HAP-1 (cell line): ENCODE measurements at regions not wholly inside any gene's neighbourhood (a gene's known extent, or its start where the extent isn't known, plus 50 kb on each side); places are given as distances from the start of the nearest gene placed in this dataset.
A peak's percentile ranks its signal among the peaks of the same experiment; 100 is the strongest.
"Not testable (repeated sequence)": the region's sequence is repeated elsewhere in the genome, so short reads cannot be mapped to it uniquely, and the experiment has no call there.

Experiments used
- DNase-seq, 2 experiments: peaks; one replicate each; pipeline ENCODE4 v3.0.0-alpha.2; 2016 to 2020; ENCODE audit warnings: low spot score in 2 of 2
- H3K27me3 ChIP-seq: fragments of 250-450 bp; sonication (Bioruptor Pico); 2 replicates; pipeline ENCODE4 v1.5.1; 2020; ENCODE audit warnings: low read depth, mild to moderate bottlenecking, moderate library complexity
- H3K36me3 ChIP-seq: fragments of 250-450 bp; sonication (Bioruptor Pico); replicated peaks from 2 replicates; pipeline ENCODE4 v1.5.1; 2020; ENCODE audit warnings: mild to moderate bottlenecking
- H3K4me1 ChIP-seq: fragments of 250-450 bp; sonication (Bioruptor Pico); 2 replicates; pipeline ENCODE4 v1.5.1; 2020; ENCODE audit warnings: mild to moderate bottlenecking
- H3K4me3 ChIP-seq: fragments of 250-450 bp; sonication (Bioruptor Pico); 2 replicates; pipeline ENCODE4 v1.5.1; 2020; ENCODE audit warnings: mild to moderate bottlenecking, moderate library complexity
- H3K9me3 ChIP-seq: fragments of 250-450 bp; sonication (Bioruptor Pico); 2 replicates; pipeline ENCODE4 v1.5.1; 2020; ENCODE audit warnings: mild to moderate bottlenecking, moderate library complexity
- in situ Hi-C: fragments of 300-500 bp; cut with MboI; formaldehyde crosslinking; loops from 3 replicates; pipeline ENCODE4 v1.14.3; 2020; ENCODE audit warnings: low sequenced_read_pairs, inconsistent platforms, mixed read lengths

GRCh38 chr16:51977506-51977905, 569.4 kb downstream of the TOX3 start:
- H3K4me1 ChIP-seq, in situ Hi-C loops, H3K9me3 ChIP-seq, DNase-seq, H3K27me3 ChIP-seq, H3K36me3 ChIP-seq, H3K4me3 ChIP-seq: not testable (repeated sequence)

- H3K4me3 ChIP-seq: no peak overlapping the region
- H3K27me3 ChIP-seq: no peaks in the 10 kb centered on the region
- H3K9me3 ChIP-seq: no peaks in the 10 kb centered on the region
- H3K36me3 ChIP-seq: no peaks in the 10 kb centered on the region
- DNase-seq: peak in 1 of 2 experiments; percentile 56
- H3K4me1 ChIP-seq: no peaks in the 10 kb centered on the region
- in situ Hi-C loops: no loop called here
Observed at GRCh38 chr16:51971184-51971583, 575.8 kb downstream of the TOX3 start.

GRCh38 chr16:51968749-51969148, 578.2 kb downstream of the TOX3 start:
- no peak overlapping the region for H3K4me3 ChIP-seq
- H3K27me3 ChIP-seq: no peaks in the 10 kb centered on the region
- H3K36me3 ChIP-seq: no peaks in the 10 kb centered on the region
- H3K9me3 ChIP-seq: no peaks in the 10 kb centered on the region
- DNase-seq: no peak
- in situ Hi-C loops: no loop called here
- H3K4me1 ChIP-seq: no peaks in the 10 kb centered on the region

- Histone ChIP-seq H3K9me3 (no peaks in the 10 kb centered on the region), H3K4me1 (no peaks in the 10 kb centered on the region), H3K4me3 (no peak overlapping the region), H3K36me3 (no peaks in the 10 kb centered on the region), H3K27me3 (no peaks in the 10 kb centered on the region)
- no peak for DNase-seq
- in situ Hi-C loops: no loop called here
Observed at GRCh38 chr16:51967646-51968045, 579.3 kb downstream of the TOX3 start.

GRCh38 chr16:51960931-51961330, 586.0 kb downstream of the TOX3 start:
- no peaks in the 10 kb centered on the region for H3K36me3 ChIP-seq
- DNase-seq: no peak
- no peaks in the 10 kb centered on the region for H3K4me1 ChIP-seq
- H3K27me3 ChIP-seq: no peaks in the 10 kb centered on the region
- H3K9me3 ChIP-seq: no peaks in the 10 kb centered on the region
- in situ Hi-C loops: no loop called here
- H3K4me3 ChIP-seq: no peak overlapping the region

- Histone ChIP-seq H3K27me3 (no peaks in the 10 kb centered on the region), H3K36me3 (no peaks in the 10 kb centered on the region), H3K9me3 (no peaks in the 10 kb centered on the region), H3K4me3 (no peak overlapping the region), H3K4me1 (no peaks in the 10 kb centered on the region)
- no peak for DNase-seq
- in situ Hi-C loops: no loop called here
Observed at GRCh38 chr16:51953286-51953985, 593.5 kb downstream of the TOX3 start.

GRCh38 chr16:51952500-51952899, 594.4 kb downstream of the TOX3 start:
- DNase-seq: peak in 1 of 2 experiments; percentile 5
- H3K36me3 ChIP-seq: no peaks in the 10 kb centered on the region
- no peak overlapping the region for H3K4me3 ChIP-seq
- no peaks in the 10 kb centered on the region for H3K9me3 ChIP-seq
- in situ Hi-C loops: no loop called here
- no peaks in the 10 kb centered on the region for H3K27me3 ChIP-seq
- H3K4me1 ChIP-seq: peaks cover 1% of the 10 kb centered on the region

GRCh38 chr16:51951668-51952298, 595.2 kb downstream of the TOX3 start:
- Histone ChIP-seq H3K4me1 (peaks cover 6% of the 10 kb centered on the region), H3K9me3 (no peaks in the 10 kb centered on the region), H3K27me3 (no peaks in the 10 kb centered on the region), H3K4me3 (no peak overlapping the region), H3K36me3 (no peaks in the 10 kb centered on the region)
- in situ Hi-C loops: no loop called here
- DNase-seq: peak; percentile 27 to 50

GRCh38 chr16:51950118-51950780, 596.7 kb downstream of the TOX3 start:
- H3K27me3 ChIP-seq: no peaks in the 10 kb centered on the region
- H3K9me3 ChIP-seq: no peaks in the 10 kb centered on the region
- no peak overlapping the region for H3K4me3 ChIP-seq
- H3K4me1 ChIP-seq: peaks cover 6% of the 10 kb centered on the region
- in situ Hi-C loops: no loop called here
- DNase-seq: no peak
- no peaks in the 10 kb centered on the region for H3K36me3 ChIP-seq

- DNase-seq: no peak
- Histone ChIP-seq H3K9me3 (no peaks in the 10 kb centered on the region), H3K27me3 (no peaks in the 10 kb centered on the region), H3K4me1 (peaks cover 6% of the 10 kb centered on the region), H3K4me3 (no peak overlapping the region), H3K36me3 (no peaks in the 10 kb centered on the region)
- in situ Hi-C loops: no loop called here
Observed at GRCh38 chr16:51949282-51949681, 597.7 kb downstream of the TOX3 start.

- Histone ChIP-seq H3K9me3 (no peaks in the 10 kb centered on the region), H3K36me3 (no peaks in the 10 kb centered on the region), H3K4me3 (no peak overlapping the region), H3K27me3 (no peaks in the 10 kb centered on the region), H3K4me1 (no peaks in the 10 kb centered on the region)
- no peak for DNase-seq
- in situ Hi-C loops: no loop called here
Observed at GRCh38 chr16:51941412-51941811, 605.5 kb downstream of the TOX3 start.

GRCh38 chr16:51940183-51940582, 606.8 kb downstream of the TOX3 start:
- in situ Hi-C loops: no loop called here
- H3K27me3 ChIP-seq: no peaks in the 10 kb centered on the region
- H3K36me3 ChIP-seq: no peaks in the 10 kb centered on the region
- H3K4me1 ChIP-seq: no peaks in the 10 kb centered on the region
- DNase-seq: no peak
- H3K4me3 ChIP-seq: no peak overlapping the region
- H3K9me3 ChIP-seq: no peaks in the 10 kb centered on the region

GRCh38 chr16:51939378-51939871, 607.5 kb downstream of the TOX3 start:
- no peaks in the 10 kb centered on the region for H3K27me3 ChIP-seq
- no peaks in the 10 kb centered on the region for H3K4me1 ChIP-seq
- no peaks in the 10 kb centered on the region for H3K36me3 ChIP-seq
- no peaks in the 10 kb centered on the region for H3K9me3 ChIP-seq
- H3K4me3 ChIP-seq: no peak overlapping the region
- in situ Hi-C loops: no loop called here
- no peak for DNase-seq

GRCh38 chr16:51938861-51939260, 608.1 kb downstream of the TOX3 start:
- no peak for DNase-seq
- Histone ChIP-seq H3K9me3 (no peaks in the 10 kb centered on the region), H3K4me3 (no peak overlapping the region), H3K36me3 (no peaks in the 10 kb centered on the region), H3K27me3 (no peaks in the 10 kb centered on the region), H3K4me1 (no peaks in the 10 kb centered on the region)
- in situ Hi-C loops: no loop called here
